ENCODE measurements at regions not wholly inside any gene's neighbourhood (a gene's known extent, or its start where the extent isn't known, plus 50 kb on each side); places are given as distances from the start of the nearest gene placed in this dataset.

- no peak for DNase-seq (ENCODE audit: insufficient read length)
- no peak for FAIRE-seq
- TF ChIP-seq POLR2AphosphoS5 (IDR thresholded peaks at IDR 0.05; ENCODE audit: low read depth, low read length): no peak
- no peak for TF ChIP-seq TAF1 (IDR thresholded peaks at IDR 0.05; ENCODE audit: borderline replicate concordance, low read depth, low read length)
- TF ChIP-seq POLR2A (IDR thresholded peaks at IDR 0.05; ENCODE audit: low read depth, low read length): no peak
These were observed 181.0 kb upstream of the PPP2R3A start for GRCh38 chr3:135784557-135784956.

GRCh38 chr3:135788146-135788545 is 177.4 kb upstream of the PPP2R3A start:
- DNase-seq (ENCODE audit: insufficient read length) (no peak), FAIRE-seq (no peak)

GRCh38 chr3:135788978-135789377 is 176.6 kb upstream of the PPP2R3A start:
- TF ChIP-seq TAF1 (IDR thresholded peaks at IDR 0.05; ENCODE audit: borderline replicate concordance, low read depth, low read length) (no peak), POLR2AphosphoS5 (IDR thresholded peaks at IDR 0.05; ENCODE audit: low read depth, low read length) (no peak), POLR2A (IDR thresholded peaks at IDR 0.05; ENCODE audit: low read depth, low read length) (no peak)
- FAIRE-seq (no peak), DNase-seq (ENCODE audit: insufficient read length) (no peak)

More at GRCh38 chr3:135788146-135788545, 177.4 kb upstream of the PPP2R3A start:
- no peak for TF ChIP-seq POLR2AphosphoS5 (IDR thresholded peaks at IDR 0.05; ENCODE audit: low read depth, low read length)
- no peak for TF ChIP-seq TAF1 (IDR thresholded peaks at IDR 0.05; ENCODE audit: borderline replicate concordance, low read depth, low read length)
- no peak for TF ChIP-seq POLR2A (IDR thresholded peaks at IDR 0.05; ENCODE audit: low read depth, low read length)

- DNase-seq (ENCODE audit: insufficient read length) (no peak), FAIRE-seq (no peak)
- TF ChIP-seq TAF1 (IDR thresholded peaks at IDR 0.05; ENCODE audit: borderline replicate concordance, low read depth, low read length): no peak
- no peak for TF ChIP-seq POLR2A (IDR thresholded peaks at IDR 0.05; ENCODE audit: low read depth, low read length)
- no peak for TF ChIP-seq POLR2AphosphoS5 (IDR thresholded peaks at IDR 0.05; ENCODE audit: low read depth, low read length)
These were observed 173.4 kb upstream of the PPP2R3A start for GRCh38 chr3:135792174-135792573.

- TF ChIP-seq TAF1 (IDR thresholded peaks at IDR 0.05; ENCODE audit: borderline replicate concordance, low read depth, low read length): no peak
- TF ChIP-seq POLR2A (IDR thresholded peaks at IDR 0.05; ENCODE audit: low read depth, low read length): no peak
- TF ChIP-seq POLR2AphosphoS5 (IDR thresholded peaks at IDR 0.05; ENCODE audit: low read depth, low read length): no peak
- DNase-seq (ENCODE audit: insufficient read length): no peak
- no peak for FAIRE-seq
These were observed 172.6 kb upstream of the PPP2R3A start for GRCh38 chr3:135792858-135793475.

- DNase-seq (ENCODE audit: insufficient read length): no peak
- no peak for FAIRE-seq
- TF ChIP-seq POLR2AphosphoS5 (IDR thresholded peaks at IDR 0.05; ENCODE audit: low read depth, low read length) (no peak), POLR2A (IDR thresholded peaks at IDR 0.05; ENCODE audit: low read depth, low read length) (no peak)
These were observed 165.4 kb upstream of the PPP2R3A start for GRCh38 chr3:135800071-135800549.

- no peak for FAIRE-seq
- TF ChIP-seq POLR2AphosphoS5 (IDR thresholded peaks at IDR 0.05; ENCODE audit: low read depth, low read length) (no peak), POLR2A (IDR thresholded peaks at IDR 0.05; ENCODE audit: low read depth, low read length) (no peak), TAF1 (IDR thresholded peaks at IDR 0.05; ENCODE audit: borderline replicate concordance, low read depth, low read length) (no peak)
- no peak for DNase-seq (ENCODE audit: insufficient read length)
These were observed 164.5 kb upstream of the PPP2R3A start for GRCh38 chr3:135801018-135801417.

- no peak for FAIRE-seq
- TF ChIP-seq TAF1 (IDR thresholded peaks at IDR 0.05; ENCODE audit: borderline replicate concordance, low read depth, low read length): no peak
- no peak for TF ChIP-seq POLR2AphosphoS5 (IDR thresholded peaks at IDR 0.05; ENCODE audit: low read depth, low read length)
- TF ChIP-seq POLR2A (IDR thresholded peaks at IDR 0.05; ENCODE audit: low read depth, low read length): no peak
These were observed 163.4 kb upstream of the PPP2R3A start for GRCh38 chr3:135802171-135802570.

GRCh38 chr3:135803028-135803692 is 162.4 kb upstream of the PPP2R3A start:
- FAIRE-seq (no peak), DNase-seq (ENCODE audit: insufficient read length) (no peak)
- TF ChIP-seq TAF1 (IDR thresholded peaks at IDR 0.05; ENCODE audit: borderline replicate concordance, low read depth, low read length) (no peak), POLR2A (IDR thresholded peaks at IDR 0.05; ENCODE audit: low read depth, low read length) (no peak), POLR2AphosphoS5 (IDR thresholded peaks at IDR 0.05; ENCODE audit: low read depth, low read length) (no peak)

More at GRCh38 chr3:135802171-135802570, 163.4 kb upstream of the PPP2R3A start:
- no peak for DNase-seq (ENCODE audit: insufficient read length)

GRCh38 chr3:135805752-135806151 is 159.8 kb upstream of the PPP2R3A start:
- TF ChIP-seq TAF1 (IDR thresholded peaks at IDR 0.05; ENCODE audit: borderline replicate concordance, low read depth, low read length) (no peak), POLR2AphosphoS5 (IDR thresholded peaks at IDR 0.05; ENCODE audit: low read depth, low read length) (no peak), POLR2A (IDR thresholded peaks at IDR 0.05; ENCODE audit: low read depth, low read length) (no peak)
- FAIRE-seq: no peak
- DNase-seq (ENCODE audit: insufficient read length): no peak

- no peak for FAIRE-seq
- DNase-seq (ENCODE audit: insufficient read length): no peak
- TF ChIP-seq TAF1 (IDR thresholded peaks at IDR 0.05; ENCODE audit: borderline replicate concordance, low read depth, low read length): no peak
- TF ChIP-seq POLR2AphosphoS5 (IDR thresholded peaks at IDR 0.05; ENCODE audit: low read depth, low read length): no peak
- no peak for TF ChIP-seq POLR2A (IDR thresholded peaks at IDR 0.05; ENCODE audit: low read depth, low read length)
These were observed 159.2 kb upstream of the PPP2R3A start for GRCh38 chr3:135806317-135806716.

- TF ChIP-seq POLR2A (IDR thresholded peaks at IDR 0.05; ENCODE audit: low read depth, low read length) (no peak), TAF1 (IDR thresholded peaks at IDR 0.05; ENCODE audit: borderline replicate concordance, low read depth, low read length) (no peak), POLR2AphosphoS5 (IDR thresholded peaks at IDR 0.05; ENCODE audit: low read depth, low read length) (no peak)
- FAIRE-seq: no peak
- no peak for DNase-seq (ENCODE audit: insufficient read length)
These were observed 157.6 kb upstream of the PPP2R3A start for GRCh38 chr3:135807879-135808278.
